ENCODE measurements at regions not wholly inside any gene's neighbourhood (a gene's known extent, or its start where the extent isn't known, plus 50 kb on each side); places are given as distances from the start of the nearest gene placed in this dataset.

DNA sequence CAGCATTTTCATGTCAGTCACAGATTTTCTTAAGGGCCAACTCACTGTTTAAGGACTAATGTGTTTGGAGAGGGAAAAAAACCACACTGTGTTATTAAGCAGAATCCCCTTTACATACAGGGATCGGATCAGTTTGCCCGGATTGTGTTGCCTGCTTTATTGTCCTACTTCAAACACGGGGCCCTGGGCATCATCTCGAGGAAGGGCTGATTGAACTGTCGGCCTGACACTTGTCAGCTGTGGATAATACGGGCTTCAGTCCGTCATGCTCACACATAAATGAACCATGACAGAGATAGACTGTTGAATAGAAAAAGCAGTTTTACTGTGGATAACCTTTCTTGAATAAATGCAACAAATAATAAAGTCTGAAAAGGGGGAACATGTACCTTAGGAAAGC, 325.0 kb downstream of the ZSWIM6 start:
- CTCF ChIA-PET: interaction anchor here (0.6 to 3.6 kb wide), 5 partner anchors 39 to 699 kb away, joined by 3 to 32 read pairs (median 4); no protein-coding TSS in a partner anchor
- no peaks in the 10 kb centered on the region for H3K36me3 Mint-ChIP-seq

DNA sequence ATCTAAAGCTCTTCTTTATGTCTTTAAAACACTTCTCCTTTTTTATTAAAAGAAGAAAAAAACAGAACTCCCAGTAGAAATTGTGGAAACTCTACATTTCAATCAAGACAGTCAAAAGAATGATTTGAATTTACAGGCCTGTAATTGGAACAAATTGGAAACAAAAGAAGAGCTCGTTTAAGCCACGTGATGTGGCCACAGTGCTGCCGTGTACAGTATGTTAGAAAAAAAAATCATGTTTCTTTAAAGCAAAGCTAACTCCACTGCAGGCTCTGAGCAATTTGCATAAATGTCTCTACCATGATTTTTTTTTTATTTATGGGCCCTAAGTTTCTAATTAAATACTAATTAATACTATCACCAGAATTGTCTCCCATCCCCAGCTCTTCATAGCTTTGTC, 325.6 kb downstream of the ZSWIM6 start:
- no peaks in the 10 kb centered on the region for H3K36me3 ChIP-seq (ENCODE audit: control insufficient read depth in 2 of 3, insufficient read depth in 3 of 3, low read length in 3 of 3)
- no peak overlapping the region for H3K4me3 ChIP-seq (ENCODE audit: low read length)
- DNase-seq: no peak
- Mint-ChIP-seq H3K27me3 (peaks cover 8 to 17% (median 12%) of the 10 kb centered on the region in 5 donors), H3K9me3 (no peaks in the 10 kb centered on the region), H3K4me1 (peaks cover 0 to 4% (median 0%) of the 10 kb centered on the region in 7 donors), H3K27ac (no peak overlapping the region), H3K4me3 (no peak overlapping the region), H3K36me3 (no peaks in the 10 kb centered on the region)
- H3K27ac ChIP-seq (ENCODE audit: low read depth, low read length): no peak overlapping the region
- no peaks in the 10 kb centered on the region for H3K27me3 ChIP-seq (ENCODE audit: control insufficient read depth in 2 of 2, insufficient read depth in 2 of 2, low read length in 2 of 2)
- intact Hi-C loops (cut with micrococcal nuclease): loop anchor here (1.0 to 10.0 kb wide), 11 partner anchors 249 to 980 kb away; no protein-coding TSS in a partner anchor
- POLR2A ChIA-PET: interaction anchor here (1.4 kb wide), 1 partner anchor 326 kb away, joined by 4 read pairs; the partner anchor contains the start of gene ZSWIM6
- no peak for ATAC-seq
- CTCF ChIA-PET: interaction anchor here (0.6 to 3.6 kb wide), 11 partner anchors 11 to 700 kb away, joined by 3 to 32 read pairs (median 3); no protein-coding TSS in a partner anchor
- no peaks in the 10 kb centered on the region for H3K4me1 ChIP-seq (ENCODE audit: control insufficient read depth in 2 of 2, insufficient read depth in 2 of 2, low read length in 2 of 2)
- no peaks in the 10 kb centered on the region for H3K9me3 ChIP-seq (ENCODE audit: control insufficient read depth in 2 of 3, low read length in 3 of 3)

More for the DNA sequence above, 325.0 kb downstream of the ZSWIM6 start:
- Mint-ChIP-seq H3K9me3 (no peaks in the 10 kb centered on the region), H3K27ac (no peak overlapping the region), H3K4me3 (no peak overlapping the region), H3K4me1 (peaks cover 0 to 4% (median 0%) of the 10 kb centered on the region in 7 donors), H3K27me3 (peaks cover 8 to 17% (median 12%) of the 10 kb centered on the region in 5 donors)
- Histone ChIP-seq H3K27me3 (ENCODE audit: control insufficient read depth in 2 of 2, insufficient read depth in 2 of 2, low read length in 2 of 2) (no peaks in the 10 kb centered on the region), H3K4me1 (ENCODE audit: control insufficient read depth in 2 of 2, insufficient read depth in 2 of 2, low read length in 2 of 2) (no peaks in the 10 kb centered on the region), H3K36me3 (ENCODE audit: control insufficient read depth in 2 of 3, insufficient read depth in 3 of 3, low read length in 3 of 3) (no peaks in the 10 kb centered on the region), H3K27ac (ENCODE audit: low read depth, low read length) (no peak overlapping the region), H3K4me3 (ENCODE audit: low read length) (no peak overlapping the region), H3K9me3 (ENCODE audit: control insufficient read depth in 2 of 3, low read length in 3 of 3) (no peaks in the 10 kb centered on the region)
- ATAC-seq (no peak), DNase-seq (no peak)
- POLR2A ChIA-PET: interaction anchor here (1.4 kb wide), 1 partner anchor 325 kb away, joined by 4 read pairs; the partner anchor contains the start of gene ZSWIM6
- intact Hi-C loops (cut with micrococcal nuclease): loop anchor here in 1 of 2 donors (5.0 to 10.0 kb wide), 2 partner anchors 382 to 980 kb away; no protein-coding TSS in a partner anchor

DNA sequence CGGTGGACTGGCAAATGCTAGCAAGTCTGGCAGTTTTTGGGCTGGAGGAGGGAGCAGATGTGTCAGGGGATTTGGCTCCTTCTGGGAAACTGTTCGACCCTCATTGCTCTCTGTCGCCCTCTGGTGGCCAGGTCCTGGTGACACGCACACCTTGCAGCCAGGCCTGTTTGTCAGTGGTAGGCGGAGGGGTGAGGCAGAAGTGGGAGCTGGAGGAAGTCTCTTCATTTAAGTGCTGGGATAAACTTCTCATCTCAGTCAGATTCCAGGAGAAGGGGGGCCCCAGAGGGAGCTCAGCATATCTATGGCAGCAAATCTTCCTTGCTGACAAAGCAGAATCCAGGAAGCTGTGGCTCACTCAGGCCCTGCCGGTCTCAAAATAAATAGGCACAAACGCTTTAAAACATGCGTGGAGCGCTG, 326.5 kb downstream of the ZSWIM6 start:
- Mint-ChIP-seq H3K27me3 (peaks cover 5 to 17% (median 12%) of the 10 kb centered on the region in 5 donors), H3K27ac (peak overlapping the region in 1 of 9 donors; percentile 6)
- POLR2A ChIA-PET: no interaction called here

GRCh38 chr5:61659221-61659696, 327.2 kb downstream of the ZSWIM6 start:
- H3K9me3 Mint-ChIP-seq: no peaks in the 10 kb centered on the region
- no peak for DNase-seq
- no peaks in the 10 kb centered on the region for H3K36me3 Mint-ChIP-seq
- peaks cover 5 to 13% (median 12%) of the 10 kb centered on the region in 5 donors for H3K27me3 Mint-ChIP-seq
- intact Hi-C loops (cut with micrococcal nuclease): loop anchor here (2.0 to 10.0 kb wide), 6 partner anchors 250 to 982 kb away; no protein-coding TSS in a partner anchor
- no peak overlapping the region for H3K4me3 ChIP-seq (ENCODE audit: low read length)
- H3K27me3 ChIP-seq (ENCODE audit: control insufficient read depth in 2 of 2, insufficient read depth in 2 of 2, low read length in 2 of 2): no peaks in the 10 kb centered on the region
- H3K27ac Mint-ChIP-seq: no peak overlapping the region
- no peak for ATAC-seq
- H3K9me3 ChIP-seq (ENCODE audit: control insufficient read depth in 2 of 3, low read length in 3 of 3): no peaks in the 10 kb centered on the region
- H3K4me3 Mint-ChIP-seq: no peak overlapping the region
- peaks cover 0 to 4% (median 0%) of the 10 kb centered on the region in 7 donors for H3K4me1 Mint-ChIP-seq
- no peaks in the 10 kb centered on the region for H3K4me1 ChIP-seq (ENCODE audit: control insufficient read depth in 2 of 2, insufficient read depth in 2 of 2, low read length in 2 of 2)
- ChIA-PET CTCF (interaction anchor here (0.6 to 3.6 kb wide), 13 partner anchors 8 to 982 kb away, joined by 3 to 32 read pairs (median 4); no protein-coding TSS in a partner anchor), POLR2A (no interaction called here)
- H3K36me3 ChIP-seq (ENCODE audit: control insufficient read depth in 2 of 3, insufficient read depth in 3 of 3, low read length in 3 of 3): no peaks in the 10 kb centered on the region
- H3K27ac ChIP-seq (ENCODE audit: low read depth, low read length): no peak overlapping the region

More for the DNA sequence above, 326.5 kb downstream of the ZSWIM6 start:
- H3K4me1 ChIP-seq (ENCODE audit: control insufficient read depth in 2 of 2, insufficient read depth in 2 of 2, low read length in 2 of 2): no peaks in the 10 kb centered on the region
- intact Hi-C loops (cut with micrococcal nuclease): loop anchor here (1.0 to 10.0 kb wide), 11 partner anchors 250 to 981 kb away; no protein-coding TSS in a partner anchor
- no peak overlapping the region for H3K4me3 ChIP-seq (ENCODE audit: low read length)
- DNase-seq: peak; percentile 40 to 83 (median 66)
- no peaks in the 10 kb centered on the region for H3K27me3 ChIP-seq (ENCODE audit: control insufficient read depth in 2 of 2, insufficient read depth in 2 of 2, low read length in 2 of 2)
- Mint-ChIP-seq H3K4me1 (peaks cover 0 to 4% (median 0%) of the 10 kb centered on the region in 7 donors), H3K4me3 (no peak overlapping the region), H3K9me3 (no peaks in the 10 kb centered on the region), H3K36me3 (no peaks in the 10 kb centered on the region)
- peak; percentile 85 for ATAC-seq
- CTCF ChIA-PET: interaction anchor here (0.6 to 3.6 kb wide), 13 partner anchors 9 to 981 kb away, joined by 3 to 32 read pairs (median 4); no protein-coding TSS in a partner anchor
- no peaks in the 10 kb centered on the region for H3K9me3 ChIP-seq (ENCODE audit: control insufficient read depth in 2 of 3, low read length in 3 of 3)
- H3K36me3 ChIP-seq (ENCODE audit: control insufficient read depth in 2 of 3, insufficient read depth in 3 of 3, low read length in 3 of 3): no peaks in the 10 kb centered on the region
- no peak overlapping the region for H3K27ac ChIP-seq (ENCODE audit: low read depth, low read length)

DNA sequence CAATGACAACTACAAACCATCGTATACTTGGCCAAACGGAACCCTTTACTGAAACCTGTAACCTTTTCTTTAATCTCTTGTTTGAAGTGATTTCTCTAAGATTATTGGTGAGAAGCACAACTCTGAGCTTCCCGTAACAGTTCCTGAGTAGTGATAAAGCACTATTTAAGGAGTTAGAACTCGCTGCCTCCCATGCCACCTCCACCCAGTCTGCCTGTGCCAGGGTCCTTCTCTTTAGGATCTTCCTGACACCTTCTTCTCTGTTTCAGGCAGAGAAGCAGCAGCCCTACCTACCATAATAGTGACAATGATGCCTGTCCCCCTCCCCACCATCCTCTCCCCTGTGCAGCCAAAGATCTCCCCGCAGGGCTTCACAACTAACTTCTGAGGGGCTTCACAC, 330.6 kb downstream of the ZSWIM6 start:
- H3K4me3 ChIP-seq (ENCODE audit: low read length): no peak overlapping the region
- Mint-ChIP-seq H3K4me1 (peaks cover 0 to 7% (median 0%) of the 10 kb centered on the region in 7 donors), H3K27ac (no peak overlapping the region), H3K4me3 (no peak overlapping the region), H3K27me3 (peaks cover 0 to 8% (median 5%) of the 10 kb centered on the region in 5 donors), H3K36me3 (no peaks in the 10 kb centered on the region), H3K9me3 (no peaks in the 10 kb centered on the region)
- ChIA-PET CTCF (no interaction called here), POLR2A (no interaction called here)
- DNase-seq: no peak
- no peaks in the 10 kb centered on the region for H3K27me3 ChIP-seq (ENCODE audit: control insufficient read depth in 2 of 2, insufficient read depth in 2 of 2, low read length in 2 of 2)
- intact Hi-C loops (cut with micrococcal nuclease): no loop called here
- no peaks in the 10 kb centered on the region for H3K36me3 ChIP-seq (ENCODE audit: control insufficient read depth in 2 of 3, insufficient read depth in 3 of 3, low read length in 3 of 3)
- H3K27ac ChIP-seq (ENCODE audit: low read depth, low read length): no peak overlapping the region
- H3K4me1 ChIP-seq (ENCODE audit: control insufficient read depth in 2 of 2, insufficient read depth in 2 of 2, low read length in 2 of 2): no peaks in the 10 kb centered on the region
- H3K9me3 ChIP-seq (ENCODE audit: control insufficient read depth in 2 of 3, low read length in 3 of 3): no peaks in the 10 kb centered on the region
- ATAC-seq: no peak

DNA sequence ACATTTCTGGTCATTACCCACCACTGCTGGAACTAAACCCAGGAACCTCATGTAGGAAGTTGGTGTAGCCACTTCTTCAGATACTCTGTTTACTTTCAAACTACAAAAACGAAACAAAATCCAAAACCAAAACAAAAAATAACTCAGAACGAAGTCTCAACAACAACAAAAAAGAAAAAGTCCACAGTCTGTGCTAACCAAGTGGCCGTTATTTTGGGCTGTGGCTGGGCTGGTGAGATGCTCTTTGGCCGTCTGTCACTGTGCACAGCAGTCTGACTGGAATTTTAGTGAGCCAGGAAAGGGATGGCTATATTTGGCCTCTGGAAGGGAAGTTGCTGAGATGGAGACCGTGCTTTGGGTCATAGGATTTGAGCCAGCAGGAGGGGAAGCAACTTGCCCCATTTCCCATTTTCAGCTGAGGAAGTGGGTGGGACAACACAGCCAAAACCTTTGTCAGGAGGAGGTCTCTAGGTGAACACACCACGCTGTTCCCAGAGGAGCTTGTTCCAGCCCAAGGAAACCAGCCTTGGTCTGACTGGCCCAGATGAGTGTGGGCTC, 334.1 kb downstream of the ZSWIM6 start:
- no peak overlapping the region for H3K4me3 ChIP-seq (ENCODE audit: low read length)
- ATAC-seq: no peak
- no peak overlapping the region for H3K27ac ChIP-seq (ENCODE audit: low read depth, low read length)
- peaks cover 0 to 4% (median 0%) of the 10 kb centered on the region in 7 donors for H3K4me1 Mint-ChIP-seq
- intact Hi-C loops (cut with micrococcal nuclease): no loop called here
- H3K27ac Mint-ChIP-seq: no peak overlapping the region
- peaks cover 0 to 1% (median 0%) of the 10 kb centered on the region in 11 donors for H3K9me3 Mint-ChIP-seq
- H3K4me1 ChIP-seq (ENCODE audit: control insufficient read depth in 2 of 2, insufficient read depth in 2 of 2, low read length in 2 of 2): no peaks in the 10 kb centered on the region
- H3K36me3 ChIP-seq (ENCODE audit: control insufficient read depth in 2 of 3, insufficient read depth in 3 of 3, low read length in 3 of 3): no peaks in the 10 kb centered on the region
- H3K4me3 Mint-ChIP-seq: peak overlapping the region in 1 of 10 donors; percentile 4
- no peaks in the 10 kb centered on the region for H3K36me3 Mint-ChIP-seq
- no peaks in the 10 kb centered on the region for H3K9me3 ChIP-seq (ENCODE audit: control insufficient read depth in 2 of 3, low read length in 3 of 3)
- peaks cover 4 to 21% (median 15%) of the 10 kb centered on the region in 5 donors for H3K27me3 Mint-ChIP-seq
- no peaks in the 10 kb centered on the region for H3K27me3 ChIP-seq (ENCODE audit: control insufficient read depth in 2 of 2, insufficient read depth in 2 of 2, low read length in 2 of 2)
- ChIA-PET POLR2A (no interaction called here), CTCF (no interaction called here)
- DNase-seq: no peak

Measured in naive thymus-derived CD4-positive, alpha-beta T cell (primary cell).